BJ (cell line): ENCODE measurements at regions not wholly inside any gene's neighbourhood (a gene's known extent, or its start where the extent isn't known, plus 50 kb on each side); places are given as distances from the start of the nearest gene placed in this dataset.
A peak's percentile ranks its signal among the peaks of the same experiment; 100 is the strongest.

Experiments used
- CTCF ChIA-PET: fragments of 350-600 bp; formaldehyde crosslinking; extraction: SDS; loops from one replicate; lab custom pipeline; 2021; ENCODE audit warnings: antibody characterized with exemption, inconsistent platforms; lab: Yijun Ruan, JAX
- POLR2A ChIA-PET: fragments of 300-600 bp; sonication (Branson Sonifier 250); formaldehyde crosslinking; extraction: SDS; loops from one replicate; lab custom pipeline; 2021; ENCODE audit warnings: antibody characterized with exemption; lab: Charles Lee
- DNase-seq: peaks from one replicate; pipeline ENCODE4 v3.0.0-alpha.2; 2011; ENCODE audit warnings: low read depth
- H3K27me3 ChIP-seq: 2 replicates; pipeline ENCODE4 v1.6.0; 2011; ENCODE audit warnings: low read length; ENCODE audit not compliant: control insufficient read depth, insufficient read depth
- H3K36me3 ChIP-seq: 2 replicates; pipeline ENCODE4 v1.5.1; 2011; ENCODE audit warnings: low read length; ENCODE audit not compliant: control insufficient read depth, insufficient read depth
- H3K4me3 ChIP-seq: 2 replicates; pipeline ENCODE4 v1.5.1; 2011; ENCODE audit warnings: low read depth, mild to moderate bottlenecking, control low read depth, low read length
- TF ChIP-seq, protein P1 (sequence below): IDR thresholded peaks from 2 replicates; pipeline ENCODE4 v1.5.1; 2011; ENCODE audit warnings: low read depth, mild to moderate bottlenecking, control low read depth, inconsistent platforms, low read length, moderate library complexity; ENCODE audit not compliant: insufficient read depth

DNA sequence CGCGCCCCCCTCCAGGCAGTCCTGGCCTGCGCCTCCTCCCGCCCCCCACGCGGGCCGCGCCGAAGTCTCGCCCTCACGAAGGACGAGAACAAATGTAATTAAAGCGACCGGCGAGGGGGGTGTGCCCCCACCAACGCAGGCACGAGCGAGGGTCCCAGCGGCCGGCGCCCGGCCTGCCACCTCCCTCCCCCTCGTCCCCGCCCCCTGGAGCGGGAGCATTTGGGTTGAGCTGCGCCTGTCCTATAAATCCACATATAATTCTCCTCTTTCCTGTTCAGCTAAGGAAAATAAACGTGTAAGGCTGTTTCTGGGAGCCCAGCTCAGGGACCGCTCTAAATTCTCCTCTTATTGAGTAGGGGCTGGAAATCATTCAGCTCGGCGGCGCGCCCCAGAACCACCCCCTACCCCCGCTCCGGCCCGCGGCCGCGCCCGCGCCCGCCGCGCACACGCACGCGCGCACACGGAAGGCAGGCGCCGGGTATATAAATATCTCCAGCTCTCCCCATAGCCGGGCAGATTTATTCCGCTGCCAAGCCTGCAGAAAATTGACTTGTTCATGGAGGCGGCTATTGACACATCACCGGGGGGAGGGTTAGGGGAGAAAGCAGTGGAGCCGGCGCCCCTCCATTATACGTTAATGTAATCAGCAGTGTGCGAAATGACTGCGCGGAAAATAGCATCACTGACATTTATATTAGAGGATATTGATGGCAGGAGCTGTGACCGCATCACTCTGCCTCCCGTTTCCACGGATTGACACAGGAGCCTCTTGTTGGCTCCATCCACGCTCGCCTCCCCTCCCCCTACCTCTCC, 61.6 kb upstream of the BTRC start:
- ChIA-PET CTCF (interaction anchor here (0.5 to 4.5 kb wide), 21 partner anchors 8 to 279 kb away, joined by 3 to 33 read pairs (median 4); no protein-coding TSS in a partner anchor), POLR2A (no interaction called here)
- TF ChIP-seq, protein P1, sequence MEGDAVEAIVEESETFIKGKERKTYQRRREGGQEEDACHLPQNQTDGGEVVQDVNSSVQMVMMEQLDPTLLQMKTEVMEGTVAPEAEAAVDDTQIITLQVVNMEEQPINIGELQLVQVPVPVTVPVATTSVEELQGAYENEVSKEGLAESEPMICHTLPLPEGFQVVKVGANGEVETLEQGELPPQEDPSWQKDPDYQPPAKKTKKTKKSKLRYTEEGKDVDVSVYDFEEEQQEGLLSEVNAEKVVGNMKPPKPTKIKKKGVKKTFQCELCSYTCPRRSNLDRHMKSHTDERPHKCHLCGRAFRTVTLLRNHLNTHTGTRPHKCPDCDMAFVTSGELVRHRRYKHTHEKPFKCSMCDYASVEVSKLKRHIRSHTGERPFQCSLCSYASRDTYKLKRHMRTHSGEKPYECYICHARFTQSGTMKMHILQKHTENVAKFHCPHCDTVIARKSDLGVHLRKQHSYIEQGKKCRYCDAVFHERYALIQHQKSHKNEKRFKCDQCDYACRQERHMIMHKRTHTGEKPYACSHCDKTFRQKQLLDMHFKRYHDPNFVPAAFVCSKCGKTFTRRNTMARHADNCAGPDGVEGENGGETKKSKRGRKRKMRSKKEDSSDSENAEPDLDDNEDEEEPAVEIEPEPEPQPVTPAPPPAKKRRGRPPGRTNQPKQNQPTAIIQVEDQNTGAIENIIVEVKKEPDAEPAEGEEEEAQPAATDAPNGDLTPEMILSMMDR, result no peak
- H3K36me3 ChIP-seq, result no peaks in the 10 kb centered on the region
- peak overlapping the region; percentile 40 for H3K4me3 ChIP-seq
- no peak for DNase-seq
- peaks cover 46% of the 10 kb centered on the region for H3K27me3 ChIP-seq

DNA sequence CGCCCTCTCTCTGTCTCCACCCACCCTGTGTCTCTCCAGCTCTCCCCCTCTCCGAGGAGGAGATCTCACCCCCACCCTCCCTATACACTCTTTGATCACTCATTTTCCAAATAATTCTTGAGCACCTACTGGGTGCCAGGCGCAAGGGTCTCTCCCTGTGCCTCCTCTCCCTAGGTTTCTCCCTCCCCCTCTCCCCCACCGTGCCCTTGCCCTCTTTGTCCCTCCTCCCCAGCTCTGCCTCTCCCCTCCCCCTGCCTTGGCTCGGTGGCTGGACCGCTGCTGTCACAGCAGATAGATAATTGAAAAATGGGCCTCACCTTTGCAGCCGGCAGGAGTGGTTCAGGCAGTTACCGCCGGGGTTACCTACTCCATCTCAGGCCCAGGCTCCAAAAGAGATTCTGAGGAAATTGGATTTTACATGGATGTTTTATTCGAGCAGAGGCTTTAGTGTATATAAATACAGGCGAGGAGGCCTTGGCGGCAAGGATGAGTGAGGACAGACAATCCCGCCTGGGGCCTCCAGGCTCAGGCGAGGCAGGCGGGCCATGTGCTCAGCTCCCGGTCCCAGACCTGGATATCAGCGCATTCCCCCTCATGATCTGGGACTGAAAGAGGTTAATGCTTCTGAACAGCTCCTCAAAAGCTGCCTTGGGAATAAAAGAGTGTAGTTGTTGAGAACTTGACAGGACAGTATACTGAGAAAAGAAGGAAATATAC, 60.8 kb upstream of the BTRC start:
- TF ChIP-seq, protein P1, result no peak
- CTCF ChIA-PET, result interaction anchor here (0.9 to 4.5 kb wide), 11 partner anchors 7 to 278 kb away, joined by 3 to 33 read pairs (median 5); no protein-coding TSS in a partner anchor
- POLR2A ChIA-PET, result no interaction called here
- Histone ChIP-seq H3K27me3 (peaks cover 44% of the 10 kb centered on the region), H3K36me3 (no peaks in the 10 kb centered on the region), H3K4me3 (no peak overlapping the region)
- DNase-seq, result no peak

DNA sequence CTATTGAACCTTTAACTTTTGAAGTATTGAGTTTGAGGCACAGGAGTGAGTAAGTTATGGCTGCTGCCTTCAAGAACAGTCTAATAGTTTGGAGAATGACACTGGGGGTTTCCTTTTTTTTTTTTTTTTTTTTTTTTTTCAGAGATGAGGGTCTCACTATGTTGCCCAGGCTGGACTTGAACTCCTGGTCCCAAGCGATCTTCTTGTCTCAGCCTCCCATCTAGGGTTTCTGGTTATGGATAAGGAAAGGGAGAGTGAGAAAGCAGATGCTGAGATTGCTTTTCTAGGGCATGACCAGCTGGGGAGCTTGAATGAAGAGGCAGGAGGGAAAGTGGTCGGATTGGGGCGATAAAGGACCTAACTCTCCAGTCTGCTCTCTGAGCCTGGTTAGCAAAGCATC, 59.9 kb upstream of the BTRC start:
- Histone ChIP-seq H3K36me3 (no peaks in the 10 kb centered on the region), H3K27me3 (peaks cover 41% of the 10 kb centered on the region), H3K4me3 (no peak overlapping the region)
- POLR2A ChIA-PET, result no interaction called here
- no peak for DNase-seq
- TF ChIP-seq, protein P1, result no peak
- CTCF ChIA-PET, result no interaction called here

DNA sequence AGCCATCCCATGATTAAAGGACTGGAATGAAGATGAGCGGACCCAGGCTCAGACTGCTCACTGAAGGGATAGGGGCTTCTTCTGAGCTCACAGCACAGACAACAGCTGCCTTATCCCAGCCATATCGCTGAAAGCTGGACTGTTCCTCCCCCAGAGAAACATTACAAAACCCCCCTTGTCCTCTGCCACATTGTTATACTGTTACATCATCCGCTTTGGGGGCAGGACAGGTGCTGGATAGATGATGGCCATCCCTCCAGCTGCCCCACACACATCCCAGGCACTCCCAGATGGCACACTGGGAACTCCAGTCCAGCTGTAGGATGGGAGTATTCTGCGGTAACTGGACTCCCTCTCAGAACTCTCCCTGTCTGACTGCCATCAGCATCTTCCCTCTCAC, 58.7 kb upstream of the BTRC start:
- peaks cover 41% of the 10 kb centered on the region for H3K27me3 ChIP-seq

More for the DNA sequence above, 58.7 kb upstream of the BTRC start:
- no peak for DNase-seq
- Histone ChIP-seq H3K4me3 (no peak overlapping the region), H3K36me3 (no peaks in the 10 kb centered on the region)
- CTCF ChIA-PET, result interaction anchor here (1.3 to 1.4 kb wide), 3 partner anchors 9 to 252 kb away, joined by 3 to 4 read pairs (median 3); no protein-coding TSS in a partner anchor
- POLR2A ChIA-PET, result no interaction called here
- TF ChIP-seq, protein P1, result no peak
